NCI-H446 (cell line): ENCODE measurements at regions not wholly inside any gene's neighbourhood (a gene's known extent, or its start where the extent isn't known, plus 50 kb on each side); places are given as distances from the start of the nearest gene placed in this dataset.
A peak's percentile ranks its signal among the peaks of the same experiment; 100 is the strongest.
"Not testable (repeated sequence)": the region's sequence is repeated elsewhere in the genome, so short reads cannot be mapped to it uniquely, and the experiment has no call there.

Experiments used
- DNase-seq, 2 experiments: peaks; one replicate each; lab custom pipeline; 2025; lab: John Stamatoyannopoulos, UW

DNA sequence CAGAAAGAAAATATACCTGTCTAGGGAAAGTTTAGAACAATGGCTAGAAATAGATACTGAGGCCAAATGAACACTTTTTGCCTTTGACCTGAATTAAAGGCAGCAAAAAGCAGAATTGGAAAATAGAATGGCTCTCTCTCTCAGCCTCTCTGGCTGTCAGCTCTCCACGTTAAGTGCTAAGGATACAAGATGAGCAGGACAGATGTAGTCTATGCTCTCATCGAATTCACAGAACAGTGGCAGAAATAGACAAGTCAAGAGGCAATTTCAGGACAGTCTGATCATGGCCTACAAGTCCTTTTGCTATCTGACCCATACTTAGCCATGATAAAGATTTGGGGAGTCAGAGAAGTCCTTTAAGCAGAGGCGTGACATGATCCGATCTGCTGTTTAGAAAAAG lies 120.2 kb upstream of the CREB1 start:
- DNase-seq, result no peak

DNA sequence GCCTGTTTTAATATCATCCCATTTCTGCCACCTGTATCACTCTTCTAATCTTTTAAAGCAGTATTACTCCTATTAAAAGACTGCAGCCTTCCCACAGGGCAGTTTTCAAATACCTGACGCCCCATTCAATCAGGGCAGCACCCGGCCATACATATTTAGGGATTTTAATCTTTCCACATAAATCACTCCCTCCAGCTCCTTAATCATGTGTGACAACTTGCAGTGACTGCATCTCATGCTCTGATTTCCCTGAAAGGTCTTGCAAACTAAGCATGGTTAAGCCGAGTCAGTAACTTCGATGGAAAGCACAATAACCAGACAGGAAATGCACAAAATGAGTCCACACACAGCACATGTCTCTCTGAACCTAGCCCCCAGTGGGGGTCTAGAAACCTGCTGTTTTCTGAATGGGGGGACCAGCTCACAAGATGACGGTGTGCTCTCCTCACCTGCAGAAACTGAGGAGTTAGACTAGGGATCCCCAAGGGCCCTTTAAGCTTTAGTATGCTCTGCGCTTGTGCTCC lies 116.9 kb upstream of the CREB1 start:
- DNase-seq, result no peak

DNA sequence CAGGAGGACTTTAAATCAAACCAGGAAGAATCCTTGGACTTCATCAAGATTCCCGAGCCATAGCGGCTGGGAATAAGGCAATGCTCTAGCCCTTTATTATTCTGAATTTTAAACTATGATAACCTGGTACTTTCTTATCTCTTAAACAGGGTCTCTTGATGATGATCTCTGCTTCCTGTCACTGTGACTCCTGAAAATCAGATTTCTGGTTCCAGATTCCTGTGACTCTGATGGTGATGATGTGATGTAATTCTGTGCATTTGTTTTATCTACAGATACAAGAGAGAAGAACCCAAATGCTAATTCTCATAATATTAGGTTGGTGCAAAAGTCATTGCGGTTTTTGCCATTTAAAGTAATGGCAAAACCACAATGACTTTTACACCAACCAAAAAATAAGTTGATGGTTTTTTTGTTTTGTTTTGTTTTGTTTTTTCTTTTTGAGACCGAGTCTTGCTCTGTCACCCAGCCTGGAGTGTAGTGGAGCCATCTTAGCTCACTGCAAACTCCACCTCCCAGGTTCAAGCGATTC lies 116.3 kb upstream of the CREB1 start:
- DNase-seq, result no peak

DNA sequence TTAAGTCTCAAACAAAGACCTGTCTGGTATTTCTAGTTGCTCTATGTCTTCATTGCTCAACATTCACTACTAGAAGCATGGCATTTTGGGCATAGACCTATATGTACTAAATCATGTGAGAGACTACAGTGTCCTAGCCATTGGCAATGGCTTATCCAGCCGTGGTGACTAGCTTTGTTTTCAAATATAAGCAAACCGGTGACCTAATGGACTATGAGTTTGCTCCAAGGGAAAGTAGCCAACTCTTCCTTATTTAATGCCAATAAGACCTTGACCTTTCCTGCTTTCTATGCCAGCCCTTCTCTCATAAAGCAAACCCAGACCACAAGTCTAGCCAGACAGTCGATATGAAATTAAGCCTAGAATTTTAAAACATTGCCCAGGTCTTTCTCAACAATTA lies 113.7 kb upstream of the CREB1 start:
- no peak for DNase-seq

DNA sequence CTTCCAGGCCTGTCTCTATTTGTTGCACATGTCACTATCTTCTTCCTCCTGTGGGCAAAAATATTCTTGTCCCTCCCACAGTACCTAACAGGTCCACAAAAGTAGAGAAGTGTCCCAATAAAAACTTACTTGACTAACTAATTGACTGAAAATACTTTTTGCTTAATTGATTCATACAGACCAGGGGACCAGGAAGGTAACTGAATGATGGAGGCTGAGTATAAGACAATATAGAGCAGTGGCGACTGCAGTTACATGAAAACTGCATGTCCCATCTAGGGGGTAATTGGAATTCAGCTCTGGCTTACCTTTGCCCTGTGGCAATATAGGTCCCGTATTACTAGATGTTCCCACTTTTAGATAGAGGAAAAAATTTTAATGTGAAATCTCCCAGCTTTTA lies 112.9 kb upstream of the CREB1 start:
- no peak for DNase-seq

DNA sequence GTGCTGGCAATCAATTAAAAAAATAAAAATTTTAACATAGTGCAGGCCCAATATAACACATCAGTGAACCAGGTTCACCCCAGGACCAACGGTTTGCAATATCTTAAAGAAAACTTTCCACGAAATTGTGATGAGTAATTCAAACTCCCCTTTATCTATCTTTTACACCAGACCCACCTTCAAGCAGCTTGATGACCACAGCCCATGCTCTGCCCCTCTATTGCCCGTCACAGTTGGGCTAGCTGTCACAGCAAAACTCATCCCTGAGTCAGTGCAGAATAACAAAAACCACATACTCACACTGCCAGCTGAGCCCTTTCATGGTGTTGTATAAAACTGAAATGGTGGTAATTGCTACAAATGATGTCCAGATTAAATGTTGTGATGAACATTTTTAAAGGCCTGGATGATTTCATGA lies 112.5 kb upstream of the CREB1 start:
- DNase-seq, result no peak

DNA sequence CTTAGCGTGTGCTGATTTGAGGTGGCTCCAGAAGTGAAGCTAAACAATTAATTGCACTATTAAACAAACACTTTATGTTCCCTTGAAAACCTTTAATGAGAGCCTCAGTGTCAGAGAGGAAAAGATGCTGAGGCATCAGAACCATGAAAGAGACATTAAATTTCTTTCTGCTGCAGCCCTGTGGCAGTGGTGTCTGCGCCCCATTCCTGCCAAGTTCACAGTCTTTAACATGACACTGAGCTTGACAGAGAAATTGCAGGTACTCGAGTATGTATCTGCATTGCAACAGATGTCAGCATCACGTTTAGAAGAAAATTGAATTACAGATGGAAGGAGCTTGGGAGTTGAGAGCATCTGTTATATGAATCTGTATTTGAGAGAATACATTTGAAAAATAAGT lies 111.3 kb upstream of the CREB1 start:
- DNase-seq, result no peak

DNA sequence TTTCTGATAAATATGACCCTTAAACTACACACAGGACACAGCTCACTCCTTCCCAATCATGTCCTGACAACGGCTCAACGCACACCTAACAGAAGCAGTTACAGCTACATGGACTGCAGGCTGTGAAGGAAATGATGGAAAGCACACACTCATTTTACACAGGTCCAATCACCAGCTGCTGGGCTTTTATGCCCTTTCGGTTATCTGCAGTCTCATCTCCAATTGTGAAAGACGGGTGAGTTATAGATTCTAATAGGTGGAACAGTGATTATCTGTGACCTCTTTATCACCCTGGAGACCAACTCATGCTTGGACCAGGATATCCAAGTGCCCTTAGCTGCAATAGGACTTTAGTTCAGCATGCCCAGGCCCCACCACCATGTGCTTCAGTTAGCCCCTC lies 110.4 kb upstream of the CREB1 start:
- DNase-seq, result no peak

DNA sequence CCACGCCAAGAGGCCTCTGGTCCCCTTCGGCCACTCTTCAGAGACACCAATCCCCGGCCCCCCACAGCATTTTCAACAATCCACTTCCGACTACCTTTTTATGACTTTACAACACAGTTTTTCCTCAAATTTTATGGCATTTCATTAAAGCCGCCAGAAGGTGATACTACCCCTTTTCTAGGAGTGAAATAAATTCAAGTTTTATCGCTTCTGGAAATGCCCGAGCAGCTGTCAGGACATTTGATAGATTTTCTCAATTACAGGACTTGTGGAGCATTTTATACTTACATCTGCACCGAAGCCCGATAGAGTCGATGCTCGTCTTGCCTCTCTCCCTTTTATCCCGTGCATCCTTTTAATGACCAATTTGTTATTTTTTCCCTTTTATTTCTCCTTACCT lies 108.1 kb upstream of the CREB1 start:
- no peak for DNase-seq

DNA sequence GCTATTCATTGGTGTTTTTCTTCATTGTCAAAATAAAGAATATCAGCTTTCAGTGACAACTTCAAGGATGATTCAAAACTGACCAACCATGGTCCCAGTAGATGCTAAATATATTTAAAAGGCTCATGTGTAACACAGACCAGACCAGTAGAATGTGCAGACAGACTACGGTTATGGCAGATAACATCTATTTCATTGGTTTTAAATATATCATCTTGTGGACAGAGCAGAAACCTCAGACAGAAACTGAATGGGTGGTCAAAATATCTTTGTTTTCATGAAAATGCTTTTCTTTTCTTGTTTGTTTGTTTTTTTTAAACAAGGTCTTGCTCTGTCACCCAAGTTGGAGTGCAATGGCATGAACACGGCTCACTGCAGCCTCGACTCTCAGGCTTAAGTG lies 107.4 kb upstream of the CREB1 start:
- DNase-seq, result no peak

DNA sequence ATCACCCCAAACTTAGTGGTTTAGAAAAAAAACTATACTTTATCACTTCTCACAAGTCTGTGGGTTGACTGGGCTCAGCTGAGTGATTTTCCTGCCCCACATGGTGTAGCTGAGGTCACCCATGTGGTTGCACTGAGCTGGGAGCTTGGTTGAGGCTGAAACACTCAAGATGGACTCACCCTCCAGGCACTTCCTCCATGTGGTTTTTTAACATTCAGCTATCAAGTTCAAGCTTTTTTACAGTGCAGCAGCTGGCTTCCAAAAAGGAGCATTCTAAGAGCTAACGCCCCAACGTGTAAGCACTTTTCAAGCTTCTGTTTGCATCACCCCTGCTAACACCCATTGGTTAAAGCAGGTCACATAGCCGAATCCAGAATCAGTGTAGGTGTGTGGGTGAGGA lies 105.9 kb upstream of the CREB1 start:
- DNase-seq, result no peak

DNA sequence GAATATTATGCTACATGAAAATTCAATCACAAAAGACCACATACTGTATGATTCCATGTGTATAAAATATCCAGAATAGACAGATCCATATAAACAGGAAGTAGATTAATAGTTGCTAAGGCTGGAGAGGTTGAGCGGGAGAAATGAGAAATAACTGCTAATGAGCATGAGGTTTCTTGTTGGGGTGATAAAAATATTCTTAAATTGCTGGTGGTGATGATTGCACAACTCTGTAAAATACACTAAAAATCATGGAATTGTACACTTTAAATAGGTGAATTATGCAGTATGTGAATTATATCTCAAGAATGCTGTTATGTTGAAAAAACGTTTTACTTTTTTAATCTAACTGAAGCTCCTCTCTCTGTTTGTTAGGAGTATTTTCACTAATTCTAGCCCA lies 101.8 kb upstream of the CREB1 start:
- no peak for DNase-seq

DNA sequence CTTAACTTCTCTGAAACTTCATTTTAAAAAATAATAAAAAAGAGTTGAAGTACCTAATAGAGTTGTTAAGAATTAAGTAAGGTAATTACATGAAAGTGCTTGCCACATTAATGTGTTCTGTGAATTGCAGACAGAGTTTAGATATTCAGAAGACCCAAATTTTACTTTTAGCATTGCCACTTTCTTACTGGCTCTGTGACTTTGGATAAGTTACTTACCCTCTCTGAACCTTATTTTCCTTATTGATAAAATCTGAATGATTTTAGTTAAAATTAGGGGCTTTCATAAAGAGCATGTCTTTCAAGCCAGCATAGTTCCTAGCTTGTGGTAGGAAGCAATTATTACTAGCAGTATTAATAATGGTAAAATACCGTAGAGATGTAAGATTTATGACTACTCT lies 101.2 kb upstream of the CREB1 start:
- no peak for DNase-seq

DNA sequence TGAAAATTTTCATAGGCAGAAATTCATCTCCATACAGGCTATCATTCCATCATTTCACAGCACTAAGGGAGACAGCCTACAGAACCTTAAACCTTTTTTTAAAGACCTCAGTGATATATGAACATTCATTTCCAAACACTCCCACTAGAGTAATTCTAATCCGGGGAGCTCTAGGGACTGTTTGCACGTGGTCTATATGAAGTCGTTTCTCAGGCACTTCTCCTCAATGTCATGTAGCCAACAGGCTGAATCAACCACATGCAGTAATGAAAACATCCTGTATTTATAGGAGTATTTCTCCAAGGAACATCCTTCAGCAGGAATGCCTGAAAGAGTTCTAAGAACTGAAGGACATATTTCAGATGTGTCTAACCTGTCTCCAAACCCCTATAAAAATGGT lies 97.3 kb upstream of the CREB1 start:
- no peak for DNase-seq

DNA sequence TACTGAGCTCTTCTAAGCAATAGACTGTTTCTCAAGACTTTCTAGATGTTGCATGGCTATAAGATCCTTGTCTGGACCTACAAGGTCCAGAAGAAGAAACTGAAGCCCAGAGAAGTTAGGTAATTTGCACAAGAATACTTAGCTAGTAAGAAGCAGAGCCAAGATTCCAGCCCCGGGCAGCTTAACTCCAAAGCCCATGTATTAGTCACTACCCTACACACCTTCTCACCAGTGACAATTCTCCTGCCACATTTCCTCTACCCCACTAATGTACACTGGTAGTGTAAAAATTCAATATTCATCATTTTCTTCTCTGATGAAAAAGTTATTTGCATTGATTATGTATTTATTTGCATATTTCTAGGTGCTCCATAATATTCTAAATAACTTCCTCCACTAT lies 95.5 kb upstream of the CREB1 start:
- no peak for DNase-seq

DNA sequence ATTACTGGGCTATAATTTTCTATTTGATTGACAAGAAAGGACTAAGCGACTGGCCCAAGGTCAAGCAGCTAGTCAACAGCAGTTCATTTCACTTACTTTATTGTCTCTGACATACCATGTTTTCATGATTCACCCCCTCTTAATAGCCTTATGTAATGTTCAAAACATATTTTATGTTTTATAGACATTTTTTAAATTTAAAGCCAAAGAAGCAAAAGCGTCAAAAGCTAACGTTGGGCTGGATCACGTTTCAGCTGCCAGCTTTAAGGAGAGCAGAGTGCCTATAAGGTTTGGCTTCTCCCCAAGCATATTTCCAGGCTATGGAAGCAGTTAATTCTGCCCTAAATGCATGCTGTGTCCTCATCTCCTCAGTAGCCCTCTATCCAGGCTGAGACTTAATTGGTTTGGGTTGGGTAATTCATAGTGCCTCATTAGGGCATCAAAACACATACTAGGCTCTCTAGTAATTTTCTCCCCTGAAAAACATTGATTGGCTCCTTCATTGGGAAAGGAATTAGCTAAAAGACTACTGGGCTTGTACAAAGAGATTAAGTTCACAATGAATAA lies 94.8 kb upstream of the CREB1 start:
- peak; percentile 58 to 73 for DNase-seq

DNA sequence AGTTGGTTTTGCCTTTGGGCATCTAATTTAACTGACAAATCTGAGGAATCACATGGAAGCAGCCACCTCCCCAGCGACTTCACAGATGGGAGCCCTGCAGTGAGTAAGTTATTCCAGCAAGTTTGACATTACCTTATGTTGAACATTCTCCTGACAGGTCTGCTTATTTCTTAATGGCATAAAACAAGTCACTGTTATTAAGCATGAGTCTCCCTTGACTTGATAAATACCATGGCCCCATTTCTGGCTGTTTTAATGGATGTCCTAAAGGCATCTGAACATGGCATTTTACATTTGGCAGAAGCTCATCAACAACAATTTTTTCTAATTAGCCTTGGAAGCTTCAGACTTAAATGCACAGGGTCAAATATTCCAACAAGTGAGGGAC lies 92.6 kb upstream of the CREB1 start:
- peak in 1 of 2 experiments; percentile 62 for DNase-seq

DNA sequence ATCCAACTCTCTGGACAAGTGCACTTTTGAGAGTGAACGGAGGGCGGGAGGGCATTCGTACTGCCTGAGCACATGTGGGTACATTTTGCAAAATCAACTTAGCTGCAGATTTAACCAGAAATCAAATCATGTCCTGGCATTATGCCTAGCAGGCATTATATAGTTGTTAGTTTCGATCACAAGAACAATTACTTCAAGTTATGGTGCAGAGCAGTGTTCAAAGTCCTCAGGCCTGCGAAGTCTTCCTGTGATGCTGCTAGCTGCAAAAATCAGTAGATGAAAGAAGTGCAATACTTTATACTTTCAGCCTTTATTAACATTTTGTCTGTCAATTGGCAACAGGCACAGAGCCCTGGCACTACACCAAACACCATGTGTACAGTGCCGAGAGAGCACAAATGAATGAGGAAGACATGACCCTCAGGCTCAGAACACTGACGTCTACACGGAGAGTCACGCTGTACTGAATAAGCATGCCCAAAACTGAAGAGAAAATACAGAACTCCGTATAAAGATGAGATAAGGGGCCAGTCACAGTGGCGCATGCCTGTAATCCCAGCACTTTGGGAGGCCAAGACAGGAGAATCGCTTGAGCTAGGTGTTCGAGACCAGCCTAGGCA lies 92.1 kb upstream of the CREB1 start:
- peak; percentile 79 to 84 for DNase-seq

DNA sequence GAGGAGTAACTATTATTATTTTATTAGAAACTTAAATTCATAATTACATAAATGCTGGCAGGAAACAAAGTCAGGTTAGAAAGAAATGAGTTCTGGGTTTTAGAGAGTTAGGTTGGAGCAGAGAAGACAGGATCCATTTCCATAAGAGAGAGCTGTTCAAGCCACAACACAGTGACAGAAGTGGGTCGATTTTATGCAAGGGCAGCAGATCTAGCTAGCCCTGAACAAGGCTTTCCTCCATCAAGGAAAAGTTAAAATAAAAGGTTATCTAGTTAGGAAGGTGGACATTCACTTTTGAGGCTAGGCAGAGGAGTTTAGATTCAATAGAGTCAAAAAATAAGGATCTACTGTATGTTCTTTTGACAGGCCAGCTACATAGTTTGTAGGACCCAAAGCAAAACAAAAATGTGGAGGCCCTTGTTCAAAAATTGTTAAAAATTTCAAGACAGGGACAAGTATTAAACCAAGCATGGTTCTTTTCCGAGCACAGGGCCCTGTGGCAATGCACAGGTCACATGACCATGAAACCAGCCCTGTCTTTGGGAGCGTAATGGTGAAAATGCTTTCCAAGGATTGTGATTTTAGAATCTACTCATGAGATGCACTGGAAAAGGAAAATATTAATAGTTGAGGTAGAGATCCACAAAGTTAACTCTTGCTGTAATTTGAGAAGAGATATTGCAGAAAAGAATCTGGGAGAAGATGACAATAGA lies 91.2 kb upstream of the CREB1 start:
- no peak for DNase-seq

DNA sequence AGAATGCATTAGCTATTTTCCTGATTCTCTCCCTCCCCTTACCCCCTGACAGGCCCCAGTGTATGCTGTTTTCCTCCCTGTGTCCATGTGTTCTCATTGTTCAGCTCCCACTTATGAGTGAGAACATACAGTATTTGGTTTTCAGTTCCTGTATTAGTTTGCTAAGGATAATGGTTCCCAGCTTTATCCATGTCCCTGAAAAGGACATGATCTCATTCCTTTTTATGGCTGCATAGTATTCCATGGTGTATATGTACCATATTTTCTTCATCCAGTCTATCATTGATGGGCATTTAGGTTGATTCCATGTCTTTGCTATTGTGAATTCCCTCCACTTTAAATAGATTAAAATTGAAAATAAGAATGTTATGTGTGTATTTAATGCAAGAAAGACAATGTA lies 89.9 kb upstream of the CREB1 start:
- DNase-seq, result not testable (repeated sequence)

DNA sequence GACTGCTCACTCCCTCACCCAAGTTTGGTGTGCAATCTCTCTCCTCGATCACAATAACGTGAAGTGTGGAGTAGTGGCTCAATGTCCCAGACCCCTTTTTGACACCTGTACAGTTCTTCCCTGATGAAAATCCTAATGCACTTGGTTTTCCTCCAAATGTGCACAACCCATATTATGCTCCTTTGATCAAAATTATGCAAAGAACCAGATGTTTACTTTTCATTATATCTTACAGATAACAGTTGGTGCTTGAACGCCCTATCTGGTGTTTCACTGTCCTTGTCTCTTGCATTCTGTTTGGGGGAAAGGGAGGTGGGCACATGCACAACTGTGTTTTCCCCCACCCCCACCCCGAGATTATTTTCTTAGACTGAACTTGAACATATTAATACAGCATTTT lies 85.0 kb upstream of the CREB1 start:
- DNase-seq, result no peak

DNA sequence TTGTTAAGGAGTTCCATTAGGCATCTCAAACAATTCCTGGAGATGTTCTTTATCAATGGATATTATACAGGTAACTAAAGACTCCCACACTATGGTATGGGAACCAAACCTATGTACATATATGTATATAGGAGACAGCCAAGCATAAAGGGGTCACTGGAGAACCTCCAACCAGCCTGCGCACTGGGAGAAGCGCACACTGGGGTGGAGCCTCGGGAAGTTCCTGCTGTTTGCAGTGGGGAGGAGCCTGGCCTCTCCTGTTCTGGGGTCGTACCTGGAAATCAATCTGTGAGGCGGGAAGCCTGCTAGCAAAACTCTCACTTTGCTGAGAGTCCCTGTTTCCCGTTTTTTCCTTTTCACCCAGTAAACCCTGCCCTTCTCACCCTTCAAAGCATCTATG lies 83.1 kb upstream of the CREB1 start:
- no peak for DNase-seq

DNA sequence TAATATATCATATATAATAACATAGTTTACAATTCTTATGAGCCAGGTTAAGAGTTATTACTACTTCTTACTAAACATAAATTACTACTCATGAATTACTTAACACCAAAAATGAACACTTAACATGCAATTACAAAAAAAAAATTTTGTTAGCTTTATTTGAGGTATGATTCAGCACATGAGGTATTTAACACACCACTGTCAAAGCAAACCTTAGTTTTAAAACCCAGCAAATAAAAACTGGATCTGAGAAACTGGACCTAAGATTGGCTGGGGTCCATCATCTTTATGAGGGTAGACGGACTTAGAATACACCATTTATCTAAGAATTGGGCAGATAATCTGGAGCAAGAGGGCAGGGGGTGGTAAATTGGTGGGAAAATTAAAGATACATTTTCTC lies 81.8 kb upstream of the CREB1 start:
- no peak for DNase-seq
